Loucy (cell line): ENCODE measurements at regions not wholly inside any gene's neighbourhood (a gene's known extent, or its start where the extent isn't known, plus 50 kb on each side); places are given as distances from the start of the nearest gene placed in this dataset.

Experiments used
- H2AFZ ChIP-seq: fragments of 200-600 bp; sonication (generic); 2 replicates; pipeline ENCODE4 v1.6.0; 2016; ENCODE audit warnings: antibody characterized with exemption, mild to moderate bottlenecking, low read length, moderate library complexity
- H3F3A ChIP-seq: fragments of 200-600 bp; 2 replicates; pipeline ENCODE4 v1.6.0; 2016; ENCODE audit warnings: antibody characterized with exemption, low read depth, mild to moderate bottlenecking
- H3K27me3 ChIP-seq: fragments of 200-600 bp; sonication (generic); 2 replicates; pipeline ENCODE4 v1.6.1; 2014; ENCODE audit warnings: low read length, mild to moderate bottlenecking; ENCODE audit not compliant: insufficient read depth, poor library complexity, severe bottlenecking
- H3K36me3 ChIP-seq: fragments of 200-600 bp; sonication (generic); 2 replicates; pipeline ENCODE4 v1.6.1; 2016; ENCODE audit warnings: low read length; ENCODE audit not compliant: insufficient read depth
- H3K4me1 ChIP-seq: fragments of 200-600 bp; sonication (generic); 2 replicates; pipeline ENCODE4 v1.5.1; 2014; ENCODE audit warnings: low read length, mild to moderate bottlenecking; ENCODE audit not compliant: insufficient read depth, poor library complexity, severe bottlenecking
- H3K4me2 ChIP-seq: fragments of 200-600 bp; sonication (generic); 2 replicates; pipeline ENCODE4 v1.6.0; 2014; ENCODE audit warnings: antibody characterized with exemption, low read length, low read depth, mild to moderate bottlenecking; ENCODE audit not compliant: poor library complexity, severe bottlenecking
- H3K4me3 ChIP-seq: fragments of 200-600 bp; sonication (generic); 2 replicates; pipeline ENCODE4 v1.5.1; 2014; ENCODE audit warnings: low read length, mild to moderate bottlenecking, mixed read lengths; ENCODE audit not compliant: poor library complexity, severe bottlenecking
- H3K79me2 ChIP-seq: fragments of 200-600 bp; sonication (generic); 2 replicates; pipeline ENCODE4 v1.6.1; 2014; ENCODE audit warnings: low read length; ENCODE audit not compliant: insufficient read depth
- H3K9ac ChIP-seq: fragments of 200-600 bp; sonication (generic); 2 replicates; pipeline ENCODE4 v1.6.0; 2014; ENCODE audit warnings: mild to moderate bottlenecking, low read depth, low read length, moderate library complexity; ENCODE audit not compliant: poor library complexity, severe bottlenecking
- H3K9me2 ChIP-seq: fragments of 200-600 bp; sonication (generic); replicated peaks from 2 replicates; pipeline ENCODE4 v1.6.1; 2016; ENCODE audit warnings: low read depth, low read length, mixed read lengths
- H3K9me3 ChIP-seq: fragments of 200-600 bp; sonication (generic); 2 replicates; pipeline ENCODE4 v1.6.1; 2014; ENCODE audit warnings: mild to moderate bottlenecking, antibody characterized with exemption, low read length, low read depth; ENCODE audit not compliant: insufficient read depth
- H4K20me1 ChIP-seq: fragments of 200-600 bp; sonication (generic); 2 replicates; pipeline ENCODE4 v1.6.0; 2014; ENCODE audit warnings: antibody characterized with exemption, low read length, mild to moderate bottlenecking; ENCODE audit not compliant: insufficient read depth, poor library complexity, severe bottlenecking
- CTCF ChIP-seq: fragments of 200-600 bp; sonication (generic); conservative IDR thresholded peaks from 2 replicates; pipeline ENCODE4 v1.5.1; 2014; ENCODE audit warnings: mild to moderate bottlenecking, antibody characterized with exemption, low read length
- EZH2phosphoT487 ChIP-seq: fragments of 200-600 bp; IDR thresholded peaks from 2 replicates; pipeline ENCODE4 v1.6.1; 2018; ENCODE audit warnings: antibody characterized with exemption, mild to moderate bottlenecking, moderate library complexity, borderline replicate concordance

- Histone ChIP-seq H3K36me3 (no peaks in the 10 kb centered on the region), H4K20me1 (no peaks in the 10 kb centered on the region), H3F3A (no peaks in the 10 kb centered on the region), H3K79me2 (no peaks in the 10 kb centered on the region), H3K4me3 (no peak overlapping the region), H3K4me1 (no peaks in the 10 kb centered on the region), H2AFZ (no peak overlapping the region), H3K9ac (no peak overlapping the region), H3K9me2 (no peaks in the 10 kb centered on the region; the same call in 1 of the 2 replicates), H3K27me3 (no peaks in the 10 kb centered on the region), H3K9me3 (no peaks in the 10 kb centered on the region), H3K4me2 (no peak overlapping the region)
- TF ChIP-seq EZH2phosphoT487 = no peak
- TF ChIP-seq CTCF = peak; percentile 28
These were observed 317.3 kb downstream of the TAF11L14 start for GRCh38 chr5:17951392-17952169.

GRCh38 chr5:17952231-17952630 is 318.0 kb downstream of the TAF11L14 start:
- no peaks in the 10 kb centered on the region for H3K9me3 ChIP-seq
- TF ChIP-seq EZH2phosphoT487 (no peak), CTCF (no peak)
- no peak overlapping the region for H3K4me2 ChIP-seq
- no peak overlapping the region for H2AFZ ChIP-seq
- no peak overlapping the region for H3K9ac ChIP-seq
- H3K36me3 ChIP-seq = no peaks in the 10 kb centered on the region
- no peak overlapping the region for H3K4me3 ChIP-seq
- H3K9me2 ChIP-seq = no peaks in the 10 kb centered on the region; the same call in 1 of the 2 replicates
- H3F3A ChIP-seq = no peaks in the 10 kb centered on the region
- H3K27me3 ChIP-seq = no peaks in the 10 kb centered on the region
- H3K4me1 ChIP-seq = no peaks in the 10 kb centered on the region
- no peaks in the 10 kb centered on the region for H3K79me2 ChIP-seq
- no peaks in the 10 kb centered on the region for H4K20me1 ChIP-seq

GRCh38 chr5:17964067-17964466 is 329.8 kb downstream of the TAF11L14 start:
- H4K20me1 ChIP-seq = no peaks in the 10 kb centered on the region
- H3K9ac ChIP-seq = no peak overlapping the region
- no peak overlapping the region for H2AFZ ChIP-seq
- H3K4me3 ChIP-seq = no peak overlapping the region
- no peak overlapping the region for H3K4me2 ChIP-seq
- no peaks in the 10 kb centered on the region for H3K36me3 ChIP-seq
- H3K27me3 ChIP-seq = no peaks in the 10 kb centered on the region
- H3F3A ChIP-seq = no peaks in the 10 kb centered on the region
- H3K4me1 ChIP-seq = no peaks in the 10 kb centered on the region
- no peaks in the 10 kb centered on the region for H3K79me2 ChIP-seq
- H3K9me3 ChIP-seq = no peaks in the 10 kb centered on the region; the same call in 1 of the 2 replicates
- TF ChIP-seq EZH2phosphoT487 (no peak), CTCF (no peak)
- no peaks in the 10 kb centered on the region for H3K9me2 ChIP-seq
